D721Med (cell line): ENCODE measurements at regions not wholly inside any gene's neighbourhood (a gene's known extent, or its start where the extent isn't known, plus 50 kb on each side); places are given as distances from the start of the nearest gene placed in this dataset.

ENCODE experiments used
- DNase-seq: peaks from one replicate; pipeline ENCODE4 v3.0.0; 2011; ENCODE audit warnings: low spot score; ENCODE audit not compliant: insufficient read length
- FAIRE-seq: peaks from 2 replicates; lab custom pipeline; 2011; peaks lifted over from hg19 to GRCh38; lab: Jason Lieb, UNC
- TF ChIP-seq, protein P1 (sequence below): IDR thresholded peaks from 2 replicates; pipeline ENCODE4 v1.5.1; 2012; ENCODE audit warnings: mild to moderate bottlenecking, control low read depth; ENCODE audit not compliant: insufficient read depth; ENCODE audit errors: missing control alignments

DNA sequence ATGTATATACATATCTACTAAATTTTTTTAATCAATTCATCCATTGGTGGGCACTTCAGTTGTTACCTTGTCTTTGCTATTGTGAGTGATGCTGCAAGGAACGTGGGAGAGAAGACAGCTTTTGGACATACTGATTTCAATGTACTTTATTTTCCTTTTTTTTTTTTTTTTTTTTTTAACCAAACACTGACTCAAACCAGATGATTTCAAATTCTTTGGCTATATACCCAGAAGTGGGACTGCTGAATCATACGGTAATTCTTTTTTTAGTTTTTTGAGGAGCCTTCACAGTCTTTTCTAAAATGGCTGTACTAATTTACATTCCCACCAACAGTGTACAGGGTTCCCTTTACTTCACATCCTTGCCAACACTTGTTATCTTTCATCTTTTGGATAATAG, 204.7 kb downstream of the INSIG2 start:
- FAIRE-seq (no peak), DNase-seq (no peak)
- TF ChIP-seq, protein P1, sequence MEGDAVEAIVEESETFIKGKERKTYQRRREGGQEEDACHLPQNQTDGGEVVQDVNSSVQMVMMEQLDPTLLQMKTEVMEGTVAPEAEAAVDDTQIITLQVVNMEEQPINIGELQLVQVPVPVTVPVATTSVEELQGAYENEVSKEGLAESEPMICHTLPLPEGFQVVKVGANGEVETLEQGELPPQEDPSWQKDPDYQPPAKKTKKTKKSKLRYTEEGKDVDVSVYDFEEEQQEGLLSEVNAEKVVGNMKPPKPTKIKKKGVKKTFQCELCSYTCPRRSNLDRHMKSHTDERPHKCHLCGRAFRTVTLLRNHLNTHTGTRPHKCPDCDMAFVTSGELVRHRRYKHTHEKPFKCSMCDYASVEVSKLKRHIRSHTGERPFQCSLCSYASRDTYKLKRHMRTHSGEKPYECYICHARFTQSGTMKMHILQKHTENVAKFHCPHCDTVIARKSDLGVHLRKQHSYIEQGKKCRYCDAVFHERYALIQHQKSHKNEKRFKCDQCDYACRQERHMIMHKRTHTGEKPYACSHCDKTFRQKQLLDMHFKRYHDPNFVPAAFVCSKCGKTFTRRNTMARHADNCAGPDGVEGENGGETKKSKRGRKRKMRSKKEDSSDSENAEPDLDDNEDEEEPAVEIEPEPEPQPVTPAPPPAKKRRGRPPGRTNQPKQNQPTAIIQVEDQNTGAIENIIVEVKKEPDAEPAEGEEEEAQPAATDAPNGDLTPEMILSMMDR = no peak

DNA sequence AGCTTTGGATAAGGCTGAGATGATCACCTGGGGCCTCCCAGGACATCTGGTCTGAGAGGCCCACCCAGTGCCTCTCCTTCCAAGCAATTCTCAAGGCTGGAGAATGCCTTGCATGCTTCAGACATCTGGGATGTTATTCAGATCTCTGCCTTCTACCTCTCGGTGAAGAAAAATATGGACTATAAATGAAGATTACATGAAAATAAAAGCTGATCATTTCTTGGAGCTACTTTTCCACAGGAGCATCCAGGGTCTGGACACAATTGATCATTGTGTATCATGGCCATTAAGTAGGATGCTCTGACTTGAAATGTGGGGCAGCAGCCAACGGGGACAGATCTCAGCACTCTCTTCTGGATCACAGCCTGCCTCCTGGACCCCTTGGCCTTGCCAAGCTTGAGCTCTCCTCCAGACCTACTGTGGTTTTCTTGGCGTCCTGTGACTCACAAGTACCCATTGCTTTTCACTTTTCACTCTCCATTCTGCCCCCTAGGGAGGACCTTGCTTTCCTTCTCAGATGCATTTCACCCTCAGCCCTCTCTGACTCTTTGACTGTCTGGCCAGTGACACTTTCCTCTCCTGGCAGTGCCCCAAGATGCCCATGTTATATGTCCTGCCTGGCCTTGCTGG, 203.1 kb downstream of the INSIG2 start:
- DNase-seq (no peak), FAIRE-seq (no peak)
- TF ChIP-seq, protein P1 = no peak

DNA sequence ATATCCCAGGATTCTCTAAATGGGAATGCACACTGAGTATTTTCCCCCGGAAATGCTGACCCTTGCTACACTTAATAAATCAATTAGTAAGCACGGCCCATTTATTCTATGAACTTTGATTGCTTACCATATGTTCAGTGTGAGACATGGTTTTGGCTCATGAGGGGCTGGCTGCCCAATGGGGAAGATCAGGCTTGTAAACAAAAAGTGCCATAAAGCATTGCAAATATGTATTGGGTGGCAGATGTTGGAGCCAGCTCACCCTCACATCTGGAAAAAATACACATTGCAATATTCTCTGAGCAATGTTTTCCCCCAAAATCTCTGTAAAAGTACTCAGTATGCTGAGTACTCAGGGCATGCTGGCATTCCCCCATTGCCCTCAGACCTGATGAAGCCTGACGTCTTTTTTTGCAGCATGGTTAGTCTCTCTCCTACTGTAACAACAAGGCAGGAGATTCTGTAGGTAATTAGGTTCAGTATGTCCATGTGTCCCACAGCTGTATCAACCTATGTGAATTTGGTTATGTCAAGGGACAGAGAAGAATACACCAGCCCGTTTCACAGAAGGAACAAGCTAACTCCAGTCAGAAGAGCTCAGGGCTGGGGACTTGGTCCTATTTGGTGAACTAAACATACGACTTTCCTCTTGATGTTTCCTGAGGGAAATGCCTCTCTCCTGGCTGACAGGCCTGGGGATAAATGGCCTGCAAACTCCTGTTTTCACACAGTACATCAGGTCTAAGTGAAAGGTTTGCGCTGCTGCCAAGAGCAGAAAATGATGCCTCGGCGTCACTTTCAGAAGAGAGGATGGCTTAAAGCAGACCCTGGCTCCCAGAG, 202.4 kb downstream of the INSIG2 start:
- FAIRE-seq (no peak), DNase-seq (no peak)
- TF ChIP-seq, protein P1 = no peak

DNA sequence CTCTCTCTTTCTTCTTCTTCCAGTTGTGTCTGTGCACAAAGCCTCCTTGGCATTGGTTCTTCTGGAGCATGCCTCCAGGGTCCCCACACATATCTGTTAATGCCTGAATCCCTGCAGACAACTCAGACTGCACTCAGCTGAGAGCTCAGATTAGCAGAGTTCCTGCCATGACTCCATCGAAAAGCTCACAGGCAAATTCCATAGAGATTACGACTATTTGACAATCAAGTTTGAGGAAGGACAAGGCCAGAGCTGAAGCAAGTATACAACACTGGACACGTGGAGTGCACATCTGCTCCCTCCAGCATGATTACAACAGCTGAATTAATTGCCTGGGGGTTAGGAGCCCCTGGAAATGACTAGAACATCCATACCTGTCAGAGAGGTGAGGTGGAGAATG, 190.7 kb downstream of the INSIG2 start:
- DNase-seq (no peak), FAIRE-seq (no peak)
- TF ChIP-seq, protein P1 = no peak

DNA sequence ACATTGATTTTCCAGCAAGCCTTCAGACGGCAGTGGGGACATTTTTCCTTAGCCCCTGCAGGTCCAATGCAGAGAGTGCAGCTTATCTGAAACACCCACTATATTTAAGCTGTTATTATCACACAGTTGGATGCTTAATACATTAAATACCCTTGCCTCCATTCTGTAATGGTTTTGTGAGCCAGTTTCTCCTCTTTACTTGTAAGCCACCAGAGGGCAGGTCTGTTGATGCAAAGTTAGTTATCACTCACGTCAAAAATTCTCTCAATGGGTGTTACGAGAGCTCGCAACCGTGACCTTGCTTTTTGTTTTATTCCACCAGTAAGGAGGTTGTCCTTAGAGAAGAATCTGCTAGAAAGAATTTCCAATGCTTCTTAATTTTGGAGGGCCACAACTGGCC, 189.8 kb downstream of the INSIG2 start:
- FAIRE-seq = no peak
- TF ChIP-seq, protein P1 = no peak
- no peak for DNase-seq

DNA sequence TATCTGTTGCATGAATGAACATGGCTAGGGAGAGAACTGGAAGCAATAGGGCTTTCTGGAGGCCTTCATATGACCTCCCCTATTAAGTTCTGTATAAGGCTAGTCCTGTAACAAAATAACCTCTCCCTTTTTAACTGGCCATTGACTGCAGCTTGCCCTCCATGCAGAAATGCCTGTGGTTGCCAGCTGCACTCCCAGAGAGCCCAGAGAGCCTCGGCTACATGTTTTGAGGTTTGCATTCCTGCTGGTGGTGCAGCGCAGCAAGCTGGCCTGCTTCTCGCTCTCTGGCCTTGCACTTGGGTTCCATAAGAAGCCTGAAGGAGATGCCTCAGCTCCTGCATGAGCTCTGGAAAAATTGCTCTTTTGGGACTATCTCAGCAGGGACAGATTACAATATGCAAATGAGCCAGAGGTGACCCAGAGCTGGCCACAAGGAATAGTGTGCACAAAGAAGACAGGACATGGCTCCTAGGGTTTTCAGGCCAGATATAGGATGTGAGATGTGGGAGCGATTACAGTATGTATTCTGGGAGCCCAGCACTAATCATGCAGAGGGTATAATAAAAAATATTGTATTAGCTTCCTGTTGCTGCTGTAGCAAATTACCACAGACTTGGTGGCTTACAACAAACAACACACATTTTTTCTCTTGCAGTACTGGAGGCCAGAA, 186.7 kb downstream of the INSIG2 start:
- TF ChIP-seq, protein P1 = no peak
- no peak for FAIRE-seq
- DNase-seq = no peak
